22Rv1 (cell line): ENCODE measurements at regions not wholly inside any gene's neighbourhood (a gene's known extent, or its start where the extent isn't known, plus 50 kb on each side); places are given as distances from the start of the nearest gene placed in this dataset.

Experiments
- H3K27ac ChIP-seq: fragments of 450-650 bp; 2 replicates; pipeline ENCODE4 v1.5.1; 2017
- ZFX ChIP-seq: fragments of 450-650 bp; IDR thresholded peaks from 2 replicates; pipeline ENCODE4 v1.6.1; 2017; ENCODE audit warnings: antibody characterized with exemption, borderline replicate concordance
- TF ChIP-seq, protein P1 (sequence below): fragments of 450-650 bp; IDR thresholded peaks from 2 replicates; pipeline ENCODE4 v1.5.1; 2017; ENCODE audit warnings: mild to moderate bottlenecking

DNA sequence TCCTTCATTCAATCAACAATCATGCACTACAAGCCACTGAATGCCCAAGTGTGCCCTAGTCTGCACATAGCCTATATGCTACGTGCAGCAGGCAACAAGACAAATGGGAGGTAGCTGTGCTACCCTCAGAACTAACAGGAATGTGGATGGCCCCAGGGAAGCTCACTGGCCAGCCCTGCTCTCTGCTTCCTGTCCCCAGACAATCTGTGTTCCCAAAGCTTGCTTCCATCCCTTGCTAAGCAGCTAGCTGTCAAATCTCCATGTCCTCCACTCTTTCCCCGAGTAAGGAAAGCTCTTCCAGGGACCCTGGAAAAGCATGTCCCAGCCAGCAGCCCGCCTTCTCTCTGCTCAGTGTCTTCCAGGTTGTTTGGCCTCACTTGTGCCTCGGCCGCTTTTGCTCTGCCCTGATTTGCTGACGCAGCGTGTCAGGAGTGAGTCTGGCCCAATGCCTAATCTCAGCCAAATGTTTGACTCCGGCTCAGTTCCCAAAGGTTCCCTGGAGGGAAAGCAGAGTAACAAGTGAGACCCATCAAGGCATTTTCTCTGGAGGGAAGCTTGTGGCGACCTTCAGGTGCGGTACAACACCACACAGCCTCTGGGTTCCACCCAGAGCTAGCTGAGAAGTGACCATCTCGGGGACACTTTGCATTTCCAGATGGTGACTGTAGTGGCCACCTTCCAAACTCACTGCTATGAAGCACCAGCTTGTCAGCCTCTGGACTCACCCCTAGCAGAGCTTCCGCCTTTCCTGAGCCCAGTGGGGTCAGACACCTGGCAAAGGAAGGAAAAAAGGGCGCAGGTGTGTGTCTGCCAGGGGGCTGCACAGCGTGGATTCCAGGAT is 243.4 kb downstream of the RHOU start:
- TF ChIP-seq ZFX = no peak
- TF ChIP-seq, protein P1, sequence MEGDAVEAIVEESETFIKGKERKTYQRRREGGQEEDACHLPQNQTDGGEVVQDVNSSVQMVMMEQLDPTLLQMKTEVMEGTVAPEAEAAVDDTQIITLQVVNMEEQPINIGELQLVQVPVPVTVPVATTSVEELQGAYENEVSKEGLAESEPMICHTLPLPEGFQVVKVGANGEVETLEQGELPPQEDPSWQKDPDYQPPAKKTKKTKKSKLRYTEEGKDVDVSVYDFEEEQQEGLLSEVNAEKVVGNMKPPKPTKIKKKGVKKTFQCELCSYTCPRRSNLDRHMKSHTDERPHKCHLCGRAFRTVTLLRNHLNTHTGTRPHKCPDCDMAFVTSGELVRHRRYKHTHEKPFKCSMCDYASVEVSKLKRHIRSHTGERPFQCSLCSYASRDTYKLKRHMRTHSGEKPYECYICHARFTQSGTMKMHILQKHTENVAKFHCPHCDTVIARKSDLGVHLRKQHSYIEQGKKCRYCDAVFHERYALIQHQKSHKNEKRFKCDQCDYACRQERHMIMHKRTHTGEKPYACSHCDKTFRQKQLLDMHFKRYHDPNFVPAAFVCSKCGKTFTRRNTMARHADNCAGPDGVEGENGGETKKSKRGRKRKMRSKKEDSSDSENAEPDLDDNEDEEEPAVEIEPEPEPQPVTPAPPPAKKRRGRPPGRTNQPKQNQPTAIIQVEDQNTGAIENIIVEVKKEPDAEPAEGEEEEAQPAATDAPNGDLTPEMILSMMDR = no peak
- H3K27ac ChIP-seq = no peak overlapping the region

DNA sequence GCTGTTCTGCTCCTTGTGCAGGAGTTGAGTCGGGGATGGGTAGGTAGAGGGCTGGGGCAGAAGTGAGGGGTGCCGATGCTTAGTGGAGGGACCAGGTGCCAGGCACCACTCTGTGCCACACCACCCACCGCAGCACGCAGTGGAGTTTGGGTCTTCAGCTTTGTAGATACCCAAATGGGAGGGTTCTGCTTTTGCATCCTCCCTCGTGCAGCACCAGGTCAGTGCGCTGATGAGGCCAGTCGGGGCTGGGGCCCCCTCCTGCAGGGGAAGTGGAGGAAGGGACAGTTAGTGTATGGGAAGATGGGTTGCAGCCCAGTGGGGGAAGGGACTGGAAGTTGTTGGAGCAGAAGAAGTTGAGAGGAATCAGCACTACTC is 244.0 kb downstream of the RHOU start:
- no peak overlapping the region for H3K27ac ChIP-seq
- TF ChIP-seq ZFX = no peak
- TF ChIP-seq, protein P1 = no peak

DNA sequence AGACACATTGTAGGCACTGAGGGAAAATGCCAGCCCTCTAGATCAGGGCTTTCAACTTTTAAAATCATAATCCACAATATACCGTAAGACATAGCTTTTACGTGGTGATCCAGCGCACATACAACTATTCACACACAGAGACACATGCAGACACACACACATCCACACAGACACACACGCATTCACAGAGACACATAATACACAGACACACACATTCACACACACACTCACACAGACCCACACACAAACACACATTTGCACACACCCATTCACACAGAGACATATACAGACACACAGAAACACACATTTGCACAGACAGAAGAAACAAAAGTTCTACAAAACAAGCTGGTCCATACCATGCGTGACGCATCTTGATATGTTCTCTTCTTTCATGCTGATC is 244.5 kb downstream of the RHOU start:
- TF ChIP-seq, protein P1 = no peak
- TF ChIP-seq ZFX = no peak
- no peak overlapping the region for H3K27ac ChIP-seq

DNA sequence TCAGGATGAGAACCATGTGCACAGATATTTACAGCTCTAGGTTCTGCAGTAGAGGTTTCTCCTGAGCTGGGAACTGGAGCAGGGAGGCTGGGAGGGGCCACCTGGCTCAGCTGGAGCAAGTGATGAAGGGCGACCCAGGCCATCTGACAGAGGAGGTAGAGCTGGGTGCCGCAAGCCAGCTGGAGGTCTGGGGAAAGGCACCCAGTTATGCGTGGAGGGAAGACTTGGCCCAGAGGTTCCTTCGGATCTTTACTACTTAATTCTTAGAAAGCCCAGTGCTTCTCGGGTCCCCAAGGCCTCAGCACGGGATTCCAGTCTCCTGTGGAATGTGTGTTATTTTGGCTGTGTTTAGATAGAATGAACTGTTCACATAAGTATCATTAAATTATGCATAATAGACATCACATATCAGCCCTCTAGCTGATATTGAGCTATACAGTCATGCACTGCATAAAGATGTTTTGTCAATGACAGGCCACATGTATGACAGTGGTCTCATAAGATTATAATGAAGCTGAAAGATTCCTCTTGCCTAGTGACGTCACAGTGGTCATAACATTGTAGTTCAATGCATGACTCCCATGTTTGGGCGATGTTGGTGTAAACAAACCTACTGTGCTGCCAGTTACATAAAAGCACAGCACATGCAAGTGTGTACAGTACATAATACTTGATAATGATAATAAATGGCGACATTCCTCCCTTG is 245.1 kb downstream of the RHOU start:
- no peak overlapping the region for H3K27ac ChIP-seq
- TF ChIP-seq ZFX = no peak
- TF ChIP-seq, protein P1 = no peak

DNA sequence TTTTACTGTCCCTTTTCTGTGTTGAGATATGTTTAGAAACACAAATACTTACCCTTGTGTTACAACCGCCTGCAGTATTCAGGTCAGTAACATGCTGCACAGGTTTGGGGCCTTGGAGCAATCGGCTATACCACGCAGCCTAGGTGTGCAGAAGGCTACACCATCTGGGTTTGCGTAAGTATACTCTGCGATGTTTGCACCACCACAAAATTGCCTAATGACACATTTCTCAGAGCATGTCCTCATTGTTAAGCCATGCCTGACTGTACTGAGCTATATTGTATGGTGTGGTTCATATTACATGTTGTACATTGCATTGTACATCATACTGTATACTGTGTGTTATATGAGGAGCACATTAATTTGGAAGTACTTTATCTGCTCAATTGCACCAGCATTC is 247.4 kb downstream of the RHOU start:
- TF ChIP-seq, protein P1 = no peak
- TF ChIP-seq ZFX = no peak
- no peak overlapping the region for H3K27ac ChIP-seq

DNA sequence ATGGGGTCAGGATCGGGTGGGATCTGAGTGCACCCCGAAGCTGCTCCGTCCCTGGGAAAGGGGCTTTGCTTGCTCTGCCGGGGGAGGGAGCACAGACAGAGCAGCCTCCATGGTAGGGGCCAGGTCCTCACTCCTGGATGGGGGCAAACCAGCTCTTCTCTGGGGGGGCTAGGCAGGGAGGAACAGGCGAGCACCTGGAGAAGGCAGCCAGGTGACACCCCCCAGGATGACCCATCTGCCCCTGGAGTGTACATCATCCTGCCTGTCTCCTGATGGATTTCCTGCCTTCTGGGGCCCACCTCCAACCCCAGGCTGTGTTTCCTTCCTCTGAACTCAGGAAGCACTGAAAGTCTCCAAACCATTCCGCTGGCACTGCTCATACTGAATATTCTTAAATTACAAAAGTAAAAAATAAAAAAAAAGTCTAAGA is 248.0 kb downstream of the RHOU start:
- TF ChIP-seq ZFX = no peak
- TF ChIP-seq, protein P1 = no peak

DNA sequence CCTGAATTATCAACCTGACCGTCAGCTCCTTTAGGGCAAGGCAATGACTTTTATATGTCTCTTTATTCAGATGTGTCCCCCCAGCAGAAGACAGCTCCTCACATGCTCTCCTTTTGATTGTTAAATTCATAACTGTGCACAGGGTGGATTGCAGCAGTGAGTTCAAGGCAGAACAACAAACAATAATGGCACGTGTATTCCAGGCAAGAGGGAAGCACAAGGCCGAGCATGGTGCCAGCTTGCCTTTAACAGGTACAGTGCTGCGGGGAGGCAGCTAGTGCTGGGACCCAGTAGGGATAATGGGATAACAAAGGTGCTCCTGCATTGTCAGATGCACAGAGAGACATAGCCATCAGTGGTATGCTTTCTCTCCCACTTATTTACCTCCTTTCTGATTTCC is 248.4 kb downstream of the RHOU start:
- TF ChIP-seq, protein P1 = no peak
- TF ChIP-seq ZFX = no peak
- no peak overlapping the region for H3K27ac ChIP-seq

More for the DNA sequence above, 248.0 kb downstream of the RHOU start:
- no peak overlapping the region for H3K27ac ChIP-seq
